NCI-H1930 (cell line): ENCODE measurements at regions not wholly inside any gene's neighbourhood (a gene's known extent, or its start where the extent isn't known, plus 50 kb on each side); places are given as distances from the start of the nearest gene placed in this dataset.
"Not testable (repeated sequence)": the region's sequence is repeated elsewhere in the genome, so short reads cannot be mapped to it uniquely, and the experiment has no call there.

Experiments used
- DNase-seq, 2 experiments: peaks; one replicate each; lab custom pipeline; 2025; lab: John Stamatoyannopoulos, UW

DNA sequence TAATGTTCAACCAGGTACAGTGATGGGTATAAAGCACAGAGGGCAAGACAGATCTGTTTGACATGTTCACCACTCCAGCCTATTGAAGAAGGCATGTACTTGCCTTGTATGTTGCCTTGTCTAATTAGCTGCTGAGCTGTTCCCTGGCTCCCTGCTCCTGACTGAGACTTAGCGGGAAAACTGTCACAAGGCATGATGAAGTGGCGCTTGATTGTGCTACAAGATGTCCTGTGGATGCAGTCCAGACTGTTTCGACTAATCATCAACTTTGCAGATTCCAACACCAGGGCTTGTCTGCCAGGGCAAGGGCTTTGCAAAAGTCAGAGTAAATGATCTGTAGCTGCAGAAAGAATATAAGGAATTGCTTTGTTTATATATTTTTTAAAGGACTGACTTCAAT, 136.2 kb upstream of the NRBF2 start:
- DNase-seq, result no peak

DNA sequence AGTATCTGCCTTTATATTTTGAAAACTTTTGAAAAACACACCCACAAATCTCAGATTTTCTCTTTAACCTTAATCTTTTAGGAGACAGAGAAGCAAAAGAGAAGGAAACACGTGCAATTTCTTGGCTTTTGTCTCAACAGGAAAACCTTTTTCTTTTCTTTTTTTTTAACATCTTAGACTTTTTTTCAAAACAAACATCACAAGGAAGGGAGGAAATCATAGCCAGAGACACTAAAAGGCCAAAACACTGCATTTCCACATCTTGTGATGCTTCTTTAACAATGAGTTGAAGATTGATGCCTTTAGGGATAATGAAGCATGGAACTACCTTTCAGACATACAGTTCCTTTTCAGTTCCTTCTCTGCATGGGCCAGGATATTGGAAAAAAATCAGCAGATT, 136.6 kb upstream of the NRBF2 start:
- DNase-seq, result no peak

DNA sequence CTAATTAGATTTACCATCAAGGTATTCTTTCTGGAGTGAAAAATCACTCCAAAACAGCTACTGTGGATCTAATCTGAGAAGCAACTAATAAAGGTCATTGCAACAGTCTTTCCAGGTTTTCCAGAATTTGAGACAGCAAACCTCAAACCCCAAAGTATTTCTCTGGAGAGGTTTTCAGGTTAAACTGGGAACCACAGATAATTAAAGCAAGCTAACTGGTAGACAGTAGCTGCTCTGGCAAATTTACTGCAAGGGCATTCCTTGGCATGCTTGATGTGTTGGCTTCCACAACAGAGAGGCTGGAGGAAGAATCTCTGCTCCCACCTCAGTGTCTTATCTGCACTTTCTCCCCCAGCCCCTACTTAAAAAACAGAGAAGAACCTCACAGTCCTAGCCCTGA, 140.0 kb upstream of the NRBF2 start:
- DNase-seq, result no peak

GRCh38 chr10:62992145-62992721, 140.9 kb upstream of the NRBF2 start:
- DNase-seq, result no peak

- no peak for DNase-seq
These were observed 143.0 kb upstream of the NRBF2 start for GRCh38 chr10:62990126-62990525.

DNA sequence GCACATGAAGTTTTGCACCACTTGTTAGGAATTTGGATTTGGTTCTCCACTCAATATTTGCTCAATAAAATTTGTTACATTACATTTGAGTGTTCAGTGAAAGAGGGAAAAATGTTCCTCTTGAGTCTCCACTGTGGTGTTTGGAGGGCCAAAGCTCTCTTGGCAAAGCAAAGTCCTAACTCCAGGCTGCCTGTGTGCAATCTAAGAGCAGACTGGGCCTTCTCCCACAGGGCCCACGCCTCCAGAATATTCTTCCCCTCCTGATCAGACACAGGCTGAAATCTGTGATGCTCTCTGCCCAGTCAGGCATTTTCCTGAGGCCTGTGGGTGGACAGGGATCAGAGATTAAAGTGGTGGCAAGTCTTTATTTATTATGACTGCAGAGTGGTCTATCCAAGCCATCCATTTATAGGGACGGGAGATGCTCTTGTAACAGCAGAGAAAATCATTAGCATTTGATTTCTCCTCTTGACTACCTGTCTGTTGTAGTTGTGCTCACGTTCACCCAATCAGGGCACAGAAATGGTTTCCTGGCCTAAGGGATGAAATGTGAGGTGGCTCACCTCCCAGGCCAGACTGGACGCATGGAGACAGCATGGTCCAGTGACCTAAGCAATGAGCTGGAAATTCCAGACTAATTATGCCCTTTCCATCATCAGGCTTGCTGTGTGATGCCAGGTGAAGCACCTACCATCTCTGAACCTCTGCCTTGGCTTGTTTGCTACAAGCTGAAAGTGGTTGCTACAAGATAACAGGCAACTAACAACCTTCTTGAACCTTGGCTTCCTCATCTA, 147.1 kb upstream of the NRBF2 start:
- no peak for DNase-seq

- no peak for DNase-seq
These were observed 152.0 kb upstream of the NRBF2 start for GRCh38 chr10:62981096-62981495.

DNA sequence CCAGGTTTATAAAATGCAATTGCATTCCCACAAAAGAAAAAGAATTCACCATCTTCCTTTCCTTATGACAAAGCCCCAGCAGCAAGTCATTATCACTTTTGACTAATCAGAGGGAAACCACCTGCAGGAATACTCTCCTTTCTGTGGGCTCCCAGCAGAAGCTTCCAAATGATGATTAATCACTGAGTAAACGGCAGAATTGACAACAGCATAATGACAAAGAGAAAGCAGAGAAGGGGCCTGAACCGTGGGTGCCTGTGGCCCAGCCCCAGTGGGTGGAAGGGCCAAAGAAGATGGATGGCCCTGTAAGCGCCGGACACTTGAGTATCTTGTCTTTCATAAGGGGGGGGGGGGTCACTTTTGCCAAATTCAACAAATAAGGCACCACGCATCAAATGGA, 152.4 kb upstream of the NRBF2 start:
- peak in 1 of 2 experiments; percentile 8 for DNase-seq

GRCh38 chr10:62979921-62980320, 153.2 kb upstream of the NRBF2 start:
- DNase-seq, result no peak

DNA sequence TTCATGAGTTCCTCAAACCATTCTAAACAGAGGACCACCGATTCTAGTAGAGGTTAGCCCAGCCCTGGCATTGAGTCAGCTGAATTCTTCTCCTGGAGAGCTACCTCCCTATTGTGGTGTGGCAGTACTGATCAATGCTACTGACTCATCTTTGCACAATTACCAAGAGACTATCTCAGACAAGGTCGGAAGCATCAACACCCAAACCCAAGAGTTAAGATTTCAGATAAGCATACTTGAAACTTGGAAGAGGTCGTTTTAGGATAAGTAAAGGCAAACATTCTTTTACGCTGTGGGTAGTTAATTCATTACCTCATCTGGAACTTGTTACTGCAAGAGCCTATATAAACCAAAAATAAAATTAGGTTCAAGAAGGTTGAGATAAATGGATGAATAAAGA, 154.6 kb upstream of the NRBF2 start:
- DNase-seq, result no peak

GRCh38 chr10:62974795-62975194, 158.3 kb upstream of the NRBF2 start:
- not testable (repeated sequence) for DNase-seq

- DNase-seq, result no peak
These were observed 155.9 kb upstream of the EGR2 start for GRCh38 chr10:62972103-62972502.

DNA sequence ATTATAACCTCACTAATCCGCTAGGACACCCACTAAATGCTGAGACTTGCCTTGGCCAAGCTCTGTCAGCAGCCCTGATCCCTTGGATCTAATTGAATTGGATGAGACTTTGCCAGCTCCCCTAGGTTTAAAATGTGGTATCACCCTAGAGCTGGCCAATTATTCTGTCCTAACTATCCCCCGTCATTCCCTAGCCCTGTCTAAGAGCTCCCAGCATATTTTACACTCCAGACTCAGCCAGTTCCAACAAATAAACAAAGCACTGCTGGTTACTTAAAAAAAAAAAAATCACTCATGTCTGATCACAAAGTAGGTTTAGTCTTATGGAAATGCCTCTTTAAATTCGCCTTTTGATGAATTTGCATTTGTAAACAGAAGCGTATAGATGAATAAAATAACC, 147.9 kb upstream of the EGR2 start:
- DNase-seq, result no peak

- no peak for DNase-seq
These were observed 145.9 kb upstream of the EGR2 start for GRCh38 chr10:62961951-62962523.

DNA sequence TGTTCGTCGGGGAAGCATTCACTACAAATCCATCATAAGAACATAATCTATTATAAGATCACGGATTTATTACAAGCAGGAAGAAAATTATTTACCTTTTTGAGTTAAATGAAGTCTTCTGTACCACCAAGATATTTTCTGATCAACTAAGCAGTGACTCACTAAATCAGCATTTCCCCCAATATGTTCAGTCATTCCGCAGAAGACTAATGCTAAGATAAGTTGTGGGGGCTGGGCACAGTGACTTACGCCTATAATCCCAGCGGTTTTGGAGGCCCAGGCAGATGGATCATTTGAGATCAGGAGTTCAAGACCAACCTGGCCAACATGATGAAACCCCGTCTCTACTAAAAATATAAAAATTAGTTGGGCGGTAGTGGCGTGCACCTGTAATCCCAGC, 144.2 kb upstream of the EGR2 start:
- DNase-seq, result no peak

- DNase-seq, result no peak
These were observed 143.4 kb upstream of the EGR2 start for GRCh38 chr10:62959553-62959952.

DNA sequence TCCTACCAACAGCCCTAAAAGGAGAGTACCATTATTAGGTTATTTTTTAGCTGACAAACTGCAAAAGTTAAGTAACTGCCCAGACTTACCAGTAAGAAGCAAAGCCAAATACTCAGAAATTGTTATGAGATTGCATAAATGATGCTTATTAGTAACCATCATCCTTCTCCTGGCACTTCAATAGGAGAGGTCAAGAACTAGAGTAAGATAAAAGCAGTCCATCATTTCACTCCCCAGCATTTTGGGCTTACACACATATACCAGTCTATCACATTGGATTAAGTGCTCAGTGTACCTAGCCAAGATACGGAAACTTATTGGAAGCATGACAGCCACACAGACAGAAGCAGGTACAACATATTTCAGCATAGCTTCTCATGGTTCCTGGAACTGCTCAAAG, 142.8 kb upstream of the EGR2 start:
- no peak for DNase-seq

DNA sequence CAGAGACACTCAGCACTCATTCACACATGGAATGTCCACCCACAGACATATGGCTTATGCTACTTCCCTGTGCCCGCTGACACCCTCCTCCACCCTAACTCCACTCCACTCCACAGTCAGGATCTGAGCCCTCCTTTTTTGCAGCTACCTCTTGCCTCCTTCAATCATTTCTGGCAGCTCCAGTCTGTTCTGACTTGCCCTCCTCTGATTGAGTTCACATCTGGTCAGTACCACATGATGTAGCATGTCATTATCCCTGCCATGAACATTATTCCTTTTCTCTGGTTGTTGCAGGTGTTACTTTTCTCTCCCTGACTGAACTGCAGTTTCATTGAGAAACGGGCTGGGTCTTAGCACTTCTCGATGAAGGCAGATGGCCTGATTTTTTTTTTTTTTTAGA, 130.1 kb upstream of the EGR2 start:
- DNase-seq, result no peak

DNA sequence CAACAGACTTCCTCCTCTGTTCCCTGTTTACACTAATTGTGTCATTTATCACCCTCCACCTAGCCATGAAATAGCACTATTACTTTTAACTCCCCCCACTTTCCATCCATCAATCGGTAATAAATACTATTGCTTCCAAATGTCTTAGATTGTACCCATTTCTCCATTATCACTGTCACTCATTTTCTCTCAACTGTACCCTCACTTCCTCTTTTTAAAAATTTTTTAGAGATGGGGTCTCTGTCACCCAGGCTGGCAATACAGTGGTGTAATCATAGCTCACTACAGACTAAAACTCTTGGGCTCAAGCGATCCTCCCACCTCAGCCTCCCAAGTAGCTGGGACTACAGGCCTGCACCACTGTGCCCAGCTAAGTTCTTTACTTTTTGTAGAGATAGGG, 123.5 kb upstream of the EGR2 start:
- no peak for DNase-seq

GRCh38 chr10:62938672-62939071, 122.5 kb upstream of the EGR2 start:
- no peak for DNase-seq

GRCh38 chr10:62937674-62938073, 121.5 kb upstream of the EGR2 start:
- no peak for DNase-seq

DNA sequence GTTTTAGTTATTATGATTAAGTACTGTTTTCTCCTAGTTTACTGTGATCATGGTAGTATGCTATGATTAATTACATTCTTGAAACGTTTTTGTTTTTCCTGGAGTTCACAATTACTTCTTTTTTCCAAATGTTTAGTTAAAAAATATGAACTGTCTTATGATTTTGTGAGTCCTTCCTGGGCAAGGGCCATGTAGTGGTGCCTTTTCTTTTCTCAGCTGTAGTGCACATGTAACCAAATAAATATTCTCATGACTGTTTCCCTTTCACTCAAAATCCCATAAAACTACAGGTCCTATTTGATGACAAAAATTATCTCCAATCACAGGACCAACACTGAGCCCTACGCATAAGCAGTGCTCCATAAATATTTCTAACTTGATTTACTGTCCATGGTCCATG, 118.9 kb upstream of the EGR2 start:
- DNase-seq, result no peak

GRCh38 chr10:62934258-62934657, 118.1 kb upstream of the EGR2 start:
- no peak for DNase-seq

DNA sequence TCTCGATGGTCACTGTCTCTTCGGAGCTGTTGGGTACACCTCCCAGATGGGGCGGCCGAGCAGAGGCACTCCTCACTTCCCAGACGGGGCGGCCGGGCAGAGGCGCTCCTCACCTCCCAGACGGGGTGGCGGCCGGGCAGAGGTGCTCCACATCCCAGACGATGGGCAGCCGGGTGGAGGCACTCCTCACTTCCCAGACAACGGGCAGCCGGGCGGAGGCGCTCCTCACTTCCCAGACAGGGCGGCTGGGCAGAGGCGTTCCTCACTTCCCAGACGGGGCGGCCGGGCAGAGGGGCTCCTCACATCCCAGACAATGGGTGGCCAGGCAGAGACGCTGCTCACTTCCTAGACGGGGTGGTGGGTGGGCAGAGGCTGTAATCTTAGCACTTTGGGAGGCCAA, 112.6 kb upstream of the EGR2 start:
- DNase-seq, result not testable (repeated sequence)
